ENCODE measurements at regions not wholly inside any gene's neighbourhood (a gene's known extent, or its start where the extent isn't known, plus 50 kb on each side); places are given as distances from the start of the nearest gene placed in this dataset.

DNA sequence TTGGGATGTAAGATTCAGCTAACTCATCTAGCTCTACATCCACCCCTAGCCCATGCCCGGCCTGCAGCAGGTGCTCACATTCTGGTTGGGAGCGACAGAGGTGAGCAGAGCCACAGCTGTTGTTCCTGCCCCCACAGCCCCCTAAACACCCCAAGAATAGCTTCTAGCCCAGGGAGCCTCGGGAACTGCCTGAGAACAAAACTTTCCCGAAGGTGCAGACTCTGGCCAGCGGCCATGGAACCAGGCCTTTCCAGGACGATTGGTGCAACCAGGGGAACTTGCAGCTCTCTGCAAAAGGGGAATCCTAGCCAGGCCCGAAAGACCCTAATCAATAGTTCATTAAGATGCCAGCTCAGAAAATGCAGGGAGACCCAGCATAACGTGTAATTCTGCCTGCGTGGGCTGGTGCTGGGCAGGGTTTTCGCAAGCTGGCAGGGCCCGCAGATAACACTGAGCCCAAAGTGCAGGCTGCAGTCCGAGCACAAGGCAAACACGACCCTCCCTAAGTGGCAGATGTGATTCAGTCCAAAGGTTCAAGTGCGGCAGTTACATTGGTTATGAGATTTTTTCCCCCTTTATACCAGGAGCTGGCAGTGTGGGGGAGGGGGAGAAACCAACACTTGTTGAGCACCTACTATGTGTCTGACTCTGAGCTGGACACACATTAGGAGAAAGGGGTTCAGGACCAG lies 122.5 kb upstream of the MAP1LC3B2 start:
- no peak overlapping the region for H3K4me3 ChIP-seq (ENCODE audit: low read length)
- TF ChIP-seq, protein P1, sequence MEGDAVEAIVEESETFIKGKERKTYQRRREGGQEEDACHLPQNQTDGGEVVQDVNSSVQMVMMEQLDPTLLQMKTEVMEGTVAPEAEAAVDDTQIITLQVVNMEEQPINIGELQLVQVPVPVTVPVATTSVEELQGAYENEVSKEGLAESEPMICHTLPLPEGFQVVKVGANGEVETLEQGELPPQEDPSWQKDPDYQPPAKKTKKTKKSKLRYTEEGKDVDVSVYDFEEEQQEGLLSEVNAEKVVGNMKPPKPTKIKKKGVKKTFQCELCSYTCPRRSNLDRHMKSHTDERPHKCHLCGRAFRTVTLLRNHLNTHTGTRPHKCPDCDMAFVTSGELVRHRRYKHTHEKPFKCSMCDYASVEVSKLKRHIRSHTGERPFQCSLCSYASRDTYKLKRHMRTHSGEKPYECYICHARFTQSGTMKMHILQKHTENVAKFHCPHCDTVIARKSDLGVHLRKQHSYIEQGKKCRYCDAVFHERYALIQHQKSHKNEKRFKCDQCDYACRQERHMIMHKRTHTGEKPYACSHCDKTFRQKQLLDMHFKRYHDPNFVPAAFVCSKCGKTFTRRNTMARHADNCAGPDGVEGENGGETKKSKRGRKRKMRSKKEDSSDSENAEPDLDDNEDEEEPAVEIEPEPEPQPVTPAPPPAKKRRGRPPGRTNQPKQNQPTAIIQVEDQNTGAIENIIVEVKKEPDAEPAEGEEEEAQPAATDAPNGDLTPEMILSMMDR (IDR thresholded peaks at IDR 0.05; ENCODE audit: insufficient read depth, low read depth, low read length, missing control alignments), result no peak
- DNase-seq (ENCODE audit: low read depth), result no peak

DNA sequence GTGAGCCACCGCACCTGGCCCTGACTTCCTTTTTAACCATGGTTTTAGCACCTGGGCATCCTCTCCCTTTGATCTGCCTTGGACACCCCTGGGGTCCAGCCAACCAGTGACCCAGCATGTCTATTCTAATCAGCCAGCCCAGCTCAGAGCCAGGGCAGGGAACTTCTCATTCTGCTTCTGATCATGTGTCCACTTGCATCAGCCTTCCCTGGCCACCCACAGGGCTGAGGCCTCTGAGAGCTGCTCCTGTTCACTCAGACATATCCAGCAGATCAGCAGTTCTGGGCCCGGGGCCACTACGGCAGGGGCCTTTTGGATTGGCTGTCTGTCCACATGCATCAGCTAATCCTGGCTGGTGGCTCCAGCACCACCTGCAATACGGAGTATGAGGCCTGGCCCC lies 117.9 kb upstream of the MAP1LC3B2 start:
- no peak overlapping the region for H3K4me3 ChIP-seq (ENCODE audit: low read length)
- DNase-seq (ENCODE audit: low read depth), result no peak
- TF ChIP-seq, protein P1 (IDR thresholded peaks at IDR 0.05; ENCODE audit: insufficient read depth, low read depth, low read length, missing control alignments), result no peak

DNA sequence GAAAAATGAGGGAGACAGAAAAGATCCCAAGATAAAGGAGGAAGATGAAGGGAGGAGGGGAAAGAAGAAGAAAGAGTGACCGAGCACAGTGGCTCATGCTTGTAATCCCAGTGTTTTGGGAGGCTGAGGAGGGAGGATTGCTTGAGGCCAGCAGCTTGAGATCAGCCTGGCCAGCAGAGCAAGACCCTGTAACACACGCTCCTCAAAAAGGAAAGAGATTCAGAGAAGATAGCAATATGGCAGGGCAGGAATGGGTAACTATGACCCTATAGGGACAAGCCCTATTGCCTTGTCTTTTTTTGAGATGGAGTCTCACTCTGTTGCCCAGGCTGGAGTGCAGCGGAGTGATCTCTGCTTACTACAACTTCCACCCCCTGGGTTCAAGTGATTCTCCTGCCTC lies 116.9 kb upstream of the MAP1LC3B2 start:
- DNase-seq (ENCODE audit: low read depth), result no peak
- TF ChIP-seq, protein P1 (IDR thresholded peaks at IDR 0.05; ENCODE audit: insufficient read depth, low read depth, low read length, missing control alignments), result no peak
- no peak overlapping the region for H3K4me3 ChIP-seq (ENCODE audit: low read length)

DNA sequence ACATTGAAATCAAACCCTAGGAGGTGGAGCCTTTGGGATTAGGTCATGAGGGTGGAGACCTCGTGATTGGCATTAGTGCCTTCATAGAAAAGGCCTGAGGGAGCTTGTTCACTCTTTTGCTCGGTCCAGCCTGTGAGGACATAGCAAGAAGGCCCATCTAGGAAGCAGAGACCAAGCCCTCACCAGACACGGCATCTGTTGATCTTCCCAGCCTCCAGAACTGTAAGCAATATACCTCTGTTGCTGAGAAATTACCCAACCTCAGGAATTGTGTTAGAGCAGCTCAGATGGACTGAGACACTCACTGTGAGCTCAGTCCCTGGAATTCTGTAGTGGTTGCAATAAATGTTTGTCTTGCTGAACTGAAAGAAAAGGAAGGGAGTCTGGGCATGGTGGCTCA lies 116.2 kb upstream of the MAP1LC3B2 start:
- TF ChIP-seq, protein P1 (IDR thresholded peaks at IDR 0.05; ENCODE audit: insufficient read depth, low read depth, low read length, missing control alignments), result no peak
- peak; percentile 79 for DNase-seq (ENCODE audit: low read depth)
- H3K4me3 ChIP-seq (ENCODE audit: low read length), result no peak overlapping the region

DNA sequence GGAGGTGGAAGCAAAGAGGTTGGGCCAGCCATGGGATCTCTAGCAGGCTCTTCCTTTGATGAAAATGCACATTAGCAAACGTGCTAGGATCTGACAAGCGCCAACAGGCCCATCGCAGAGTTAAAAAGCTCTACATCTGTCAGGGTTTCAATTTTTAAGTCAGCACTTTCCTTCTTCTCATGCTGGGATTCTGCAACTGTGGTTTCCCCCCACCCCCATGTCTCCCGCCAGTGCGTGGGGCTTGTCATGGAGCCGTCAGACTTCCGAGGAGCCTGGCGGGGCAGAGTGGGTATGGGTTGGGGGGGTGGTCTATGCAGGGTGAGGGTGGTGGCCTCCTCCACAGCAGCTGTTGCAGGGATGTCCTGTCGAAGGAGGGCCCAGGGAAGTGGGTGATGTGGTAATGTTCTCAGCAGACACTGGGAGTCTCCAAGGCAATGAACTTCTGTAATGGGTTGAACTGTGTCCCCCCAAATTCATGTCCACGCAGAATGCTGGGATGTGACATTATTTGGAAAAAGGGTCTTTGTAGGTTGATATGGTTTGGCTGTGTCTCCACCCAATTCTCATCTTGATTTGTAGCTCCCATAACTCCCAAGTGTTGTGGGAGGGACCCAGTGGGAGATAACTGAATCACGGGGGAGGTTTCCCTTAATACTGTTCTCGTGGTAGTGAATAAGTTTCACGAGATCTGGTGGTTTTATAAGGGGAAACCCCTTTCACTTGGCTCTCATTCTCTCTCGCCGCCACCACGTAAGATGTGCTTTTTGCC lies 115.2 kb upstream of the MAP1LC3B2 start:
- peak; percentile 85 for DNase-seq (ENCODE audit: low read depth)
- no peak overlapping the region for H3K4me3 ChIP-seq (ENCODE audit: low read length)
- TF ChIP-seq, protein P1 (IDR thresholded peaks at IDR 0.05; ENCODE audit: insufficient read depth, low read depth, low read length, missing control alignments), result no peak

DNA sequence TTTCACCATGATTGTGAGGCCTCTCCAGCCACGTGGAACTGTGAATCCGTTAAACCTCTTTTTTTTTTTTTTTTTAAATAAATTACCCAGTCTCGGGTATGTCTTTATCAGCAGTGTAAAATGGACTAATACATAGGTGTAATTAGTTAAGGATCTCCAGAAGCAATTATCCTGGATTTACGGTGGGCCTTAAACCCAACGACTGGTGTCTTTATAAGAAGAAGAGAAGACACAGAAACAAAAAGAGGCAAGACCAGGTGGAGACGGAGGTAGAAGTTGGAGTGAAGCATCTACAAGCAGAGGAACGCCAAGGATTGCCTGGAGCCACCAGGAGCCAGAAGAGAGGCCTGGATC lies 114.6 kb upstream of the MAP1LC3B2 start:
- DNase-seq (ENCODE audit: low read depth), result no peak
- TF ChIP-seq, protein P1 (IDR thresholded peaks at IDR 0.05; ENCODE audit: insufficient read depth, low read depth, low read length, missing control alignments), result no peak

More for the DNA sequence above, 114.6 kb upstream of the MAP1LC3B2 start:
- H3K4me3 ChIP-seq (ENCODE audit: low read length), result no peak overlapping the region

Data from epithelial cell of esophagus (primary cell).